HG03354 (cell line): ENCODE measurements at regions not wholly inside any gene's neighbourhood (a gene's known extent, or its start where the extent isn't known, plus 50 kb on each side); places are given as distances from the start of the nearest gene placed in this dataset.

ENCODE experiments used
- ATAC-seq: cut with Tn5 transposase; IDR thresholded peaks from one replicate; pipeline ENCODE4 v1.9.1; 2021; ENCODE audit warnings: mild to moderate bottlenecking; ENCODE audit not compliant: unreplicated experiment, poor library complexity, severe bottlenecking

- ATAC-seq, result no peak
Observed at GRCh38 chr2:235378944-235379343, 114.9 kb upstream of the AGAP1 start.

DNA sequence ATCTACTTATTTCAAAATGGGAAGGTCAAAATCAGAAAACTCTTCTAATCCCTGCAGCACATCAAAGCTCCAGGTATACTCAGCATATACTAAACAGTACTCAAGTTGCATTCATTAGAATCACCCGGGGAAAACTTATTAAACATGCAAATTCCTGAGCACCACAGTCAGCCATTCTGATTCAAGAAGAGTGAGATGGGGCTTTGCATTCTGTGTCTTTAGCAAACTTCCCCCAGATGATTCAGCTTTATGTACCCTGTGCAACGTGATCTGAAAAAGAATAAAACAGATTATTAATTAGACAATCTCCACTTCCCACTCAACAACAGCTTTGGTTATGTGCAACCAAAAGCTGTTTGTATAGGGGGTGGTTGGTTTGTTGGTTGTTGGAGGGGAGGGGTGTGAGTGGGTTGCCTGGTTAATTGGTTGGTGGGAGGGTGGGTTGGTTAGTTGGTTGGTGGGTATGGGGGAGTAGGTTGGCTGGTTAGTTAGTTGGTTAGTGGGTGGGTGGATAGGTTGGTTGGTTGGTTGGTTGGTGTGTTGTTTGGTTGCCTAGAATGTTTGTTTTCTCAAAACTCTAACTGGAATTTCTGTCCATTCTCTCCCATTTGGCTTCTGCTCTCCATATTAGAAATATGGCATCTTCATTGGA lies 112.5 kb upstream of the AGAP1 start:
- ATAC-seq, result no peak

GRCh38 chr2:235382179-235382578 lies 111.7 kb upstream of the AGAP1 start:
- no peak for ATAC-seq

GRCh38 chr2:235382601-235383000 lies 111.2 kb upstream of the AGAP1 start:
- ATAC-seq, result no peak

DNA sequence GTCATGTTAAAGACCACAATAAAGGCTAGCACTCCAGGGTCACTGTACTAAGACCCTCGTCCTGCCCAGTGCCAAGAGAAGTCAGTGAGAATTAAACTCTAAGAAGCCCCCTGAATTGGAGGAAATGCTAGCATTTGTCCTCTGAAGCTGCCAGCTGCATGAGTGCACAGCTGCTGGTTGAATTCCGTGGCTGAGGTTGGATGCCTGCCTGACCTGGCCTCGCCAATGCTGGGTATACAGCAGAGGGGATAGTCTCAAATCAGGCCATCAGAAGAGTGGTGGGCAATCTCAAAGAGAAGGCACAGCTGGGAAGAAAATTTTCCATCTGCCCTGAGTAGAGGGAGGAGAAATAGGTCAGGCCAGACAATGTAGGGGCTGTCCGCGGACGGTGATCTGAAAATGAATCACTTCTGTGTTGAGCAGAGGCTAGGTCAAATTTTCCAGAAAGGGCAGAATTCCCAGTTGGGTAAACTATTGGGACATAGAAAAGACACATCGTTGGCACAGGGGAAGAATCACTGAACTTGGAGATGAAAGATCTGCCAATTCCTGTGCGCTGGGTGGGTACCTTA lies 110.5 kb upstream of the AGAP1 start:
- no peak for ATAC-seq

DNA sequence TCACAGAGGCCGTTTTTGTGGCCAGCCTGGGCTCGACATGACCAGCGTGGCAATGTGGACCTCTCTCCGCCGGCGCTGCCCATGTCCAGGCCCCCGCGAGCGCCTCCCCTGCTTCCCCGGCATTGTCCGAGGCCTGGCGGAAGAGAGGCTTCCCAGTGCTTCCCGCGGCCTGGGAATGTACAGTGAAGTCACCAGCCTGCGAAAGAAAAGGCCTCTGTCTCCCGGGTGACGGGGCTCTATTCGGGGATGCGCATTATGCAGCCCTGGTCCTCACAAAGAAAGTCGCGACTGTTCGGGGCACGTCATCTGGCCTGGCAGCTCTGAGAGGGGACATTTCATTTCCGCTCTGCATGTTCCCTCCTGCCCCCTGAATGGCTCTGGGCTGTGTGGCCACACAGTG lies 109.2 kb upstream of the AGAP1 start:
- no peak for ATAC-seq

DNA sequence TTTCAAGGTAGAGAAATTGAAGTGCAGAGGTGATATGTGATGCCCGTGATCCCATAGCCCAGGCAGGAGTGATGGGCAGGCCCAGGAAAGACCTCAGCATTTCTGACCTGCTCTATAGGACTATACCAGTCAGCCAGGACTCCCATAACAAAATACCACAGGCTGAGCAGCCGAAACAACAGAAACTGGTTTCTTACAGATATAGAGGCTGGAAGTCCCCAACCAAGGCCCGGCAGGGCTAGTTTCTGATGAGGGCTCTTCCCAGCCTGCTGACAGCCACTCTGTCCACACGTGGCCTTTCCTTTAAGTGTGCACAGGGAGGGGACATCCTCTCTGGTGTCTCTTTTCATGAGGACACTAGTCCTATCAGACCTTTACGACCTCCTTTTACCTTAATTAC lies 104.2 kb upstream of the AGAP1 start:
- ATAC-seq, result no peak

- peak; percentile 93 for ATAC-seq
Observed at GRCh38 chr2:235390108-235390815, 103.6 kb upstream of the AGAP1 start.

DNA sequence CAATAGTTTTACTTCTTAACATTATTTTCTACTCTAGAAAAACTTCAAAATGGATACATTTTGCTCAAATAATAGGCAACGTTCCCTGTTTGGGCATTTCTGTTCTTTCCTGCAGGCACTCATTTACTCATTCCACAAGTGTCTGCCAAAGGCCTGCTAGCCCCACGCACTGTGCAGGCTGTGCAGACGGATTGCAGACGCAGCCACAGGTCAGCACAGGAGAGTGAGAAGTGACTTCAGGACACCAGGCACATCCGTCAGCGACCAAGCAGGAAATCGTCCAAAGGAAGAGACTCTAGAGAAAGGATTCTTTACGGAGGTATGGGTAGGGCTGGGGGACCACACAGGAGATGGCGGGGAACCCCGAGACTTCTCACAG lies 103.0 kb upstream of the AGAP1 start:
- peak; percentile 6 for ATAC-seq

DNA sequence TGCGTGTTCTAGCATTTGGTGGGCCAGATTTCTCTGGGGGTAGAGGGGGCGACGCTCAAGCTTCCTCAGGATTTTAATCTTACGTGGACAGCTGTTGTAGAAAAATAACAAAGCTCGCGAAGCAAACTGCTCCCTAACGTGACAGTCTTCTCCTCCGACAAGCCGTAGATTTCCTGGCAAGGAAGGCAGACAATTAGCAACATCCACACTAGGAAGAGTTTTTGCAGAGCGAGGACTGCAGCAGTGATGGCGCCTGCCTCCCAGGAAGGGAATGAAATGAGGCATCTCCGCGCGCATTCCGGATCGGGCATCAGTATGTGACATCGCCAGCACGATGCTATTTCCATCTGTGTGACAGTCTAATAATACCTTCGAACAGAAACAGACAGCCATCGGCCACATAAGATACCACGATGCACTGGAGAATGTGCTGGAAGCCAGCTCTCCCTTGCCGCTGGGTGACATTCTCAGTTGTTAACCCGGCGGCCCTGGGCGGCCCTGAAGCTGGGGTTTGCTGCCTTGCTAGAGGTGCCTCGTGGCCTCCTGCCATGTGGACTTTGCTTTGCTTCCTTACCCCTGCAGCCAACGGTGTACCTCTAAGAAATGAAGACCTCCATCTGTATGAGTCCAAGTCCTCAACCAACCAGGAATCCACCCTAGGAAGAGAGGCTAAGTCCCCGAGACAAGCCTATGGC lies 101.8 kb upstream of the AGAP1 start:
- no peak for ATAC-seq

DNA sequence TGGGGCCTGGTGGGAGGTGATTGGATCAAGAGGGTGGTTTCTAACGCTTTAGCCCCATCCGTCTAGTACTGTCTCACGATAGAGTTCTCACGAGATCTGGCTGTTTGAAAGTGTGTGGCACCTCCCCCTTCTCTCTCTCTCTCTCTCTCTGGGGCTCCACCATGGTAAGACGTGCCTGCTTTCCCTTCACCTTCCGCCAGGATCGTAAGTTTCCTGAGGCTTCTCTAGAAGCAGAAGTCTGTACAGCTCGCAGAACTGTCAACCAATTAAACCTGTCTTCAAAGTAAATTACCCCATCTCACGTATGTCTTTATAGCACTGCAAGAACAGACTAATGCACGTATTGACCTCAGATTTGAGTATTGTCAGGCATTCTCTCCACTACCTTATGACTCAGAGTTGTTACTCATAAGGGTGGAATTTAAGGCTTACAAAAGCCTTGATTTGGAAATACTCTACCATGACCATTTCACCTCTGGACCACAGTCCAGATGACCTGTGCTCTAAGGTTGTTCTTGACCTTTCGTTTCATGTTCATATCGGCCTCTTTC lies 99.5 kb upstream of the AGAP1 start:
- no peak for ATAC-seq

DNA sequence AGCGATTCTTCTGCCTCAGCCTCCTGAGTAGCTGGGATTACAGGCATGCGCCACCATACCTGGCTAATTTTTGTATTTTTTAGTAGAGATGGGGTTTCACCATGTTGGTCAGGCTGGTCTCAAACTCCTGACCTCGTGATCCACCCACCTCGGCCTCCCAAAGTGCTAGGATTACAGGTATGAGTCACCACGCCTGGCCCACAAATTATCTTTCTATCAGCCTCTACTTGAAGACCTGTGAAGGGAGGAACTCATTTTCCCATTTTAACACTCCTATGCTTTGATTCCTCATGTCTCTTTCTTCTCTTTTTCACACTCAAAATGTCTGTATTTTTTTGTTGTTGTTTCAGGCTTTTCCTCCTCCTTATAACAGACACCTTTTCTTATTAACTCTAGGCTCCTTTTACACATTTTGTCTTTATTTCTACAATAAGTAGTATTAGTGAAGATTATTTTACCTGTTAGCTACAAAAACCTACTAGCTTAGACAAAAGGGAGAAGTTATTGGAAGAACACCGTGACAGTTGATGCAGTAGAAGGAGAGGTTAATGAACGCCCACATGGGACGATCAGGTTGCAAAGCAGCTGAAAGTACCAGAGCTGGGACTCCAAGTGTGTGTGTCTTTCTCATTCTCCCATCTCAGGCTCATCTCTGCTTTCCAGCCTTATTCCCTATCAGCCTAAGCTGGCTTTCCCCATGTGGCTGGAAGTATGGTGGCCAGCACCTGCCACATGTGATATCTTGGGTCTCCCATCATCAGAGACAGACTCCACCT lies 97.6 kb upstream of the AGAP1 start:
- ATAC-seq, result no peak

DNA sequence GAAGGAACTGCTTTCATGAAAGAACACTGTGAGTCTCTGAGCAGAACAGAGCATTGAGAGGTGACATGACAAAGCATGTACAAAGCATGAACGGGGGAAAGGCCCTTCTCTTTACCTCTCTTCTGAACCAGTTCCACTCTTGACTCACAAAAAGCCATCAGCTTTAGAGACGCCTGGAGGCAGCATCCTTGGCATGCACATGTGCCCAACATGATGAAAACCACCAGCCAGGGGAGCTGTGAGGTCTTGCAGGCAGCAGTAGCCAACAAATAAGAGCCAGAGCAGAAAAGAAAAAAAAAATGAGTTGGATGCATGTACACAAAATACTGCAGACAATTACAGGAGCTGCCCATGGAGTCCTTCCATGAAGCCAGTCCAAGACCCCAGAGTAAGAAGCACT lies 95.5 kb upstream of the AGAP1 start:
- no peak for ATAC-seq

DNA sequence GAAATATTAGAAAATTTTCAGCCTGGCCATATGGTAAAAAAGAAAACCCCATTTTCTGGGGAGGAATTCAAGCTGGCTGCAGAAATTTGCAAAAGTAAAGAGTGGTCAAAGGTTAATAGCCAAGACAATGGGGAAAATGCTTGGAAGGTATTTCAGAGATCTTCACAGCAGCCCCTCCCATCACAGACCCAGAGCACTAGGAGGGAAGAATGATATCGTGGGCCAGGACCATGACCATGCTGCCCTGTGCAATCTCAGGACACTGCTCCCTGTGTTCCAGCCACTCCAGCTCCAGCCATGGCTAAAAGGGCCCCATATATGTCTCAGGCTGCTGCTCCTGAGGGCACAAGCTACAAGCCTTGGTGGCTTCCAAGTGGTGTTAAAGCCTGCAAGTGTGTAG lies 93.9 kb upstream of the AGAP1 start:
- no peak for ATAC-seq

DNA sequence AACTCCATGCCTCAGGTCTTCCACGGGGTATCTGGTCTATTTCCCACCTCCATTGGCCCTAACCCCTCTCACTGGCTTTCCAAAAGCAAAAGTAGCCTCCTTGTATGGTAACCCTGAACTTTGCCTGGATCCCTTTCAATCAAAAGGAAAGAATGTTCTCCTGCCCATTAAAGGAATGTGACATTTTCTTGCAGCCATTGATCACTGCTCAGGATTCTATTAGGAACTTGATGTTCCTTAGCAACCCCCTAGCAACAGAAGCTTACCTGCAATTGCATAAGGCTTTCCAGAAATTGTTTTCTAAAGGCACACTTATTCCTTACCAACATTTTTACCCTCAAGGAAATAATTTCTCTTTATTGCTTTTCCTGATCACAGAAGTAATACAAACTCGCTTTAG lies 91.4 kb upstream of the AGAP1 start:
- no peak for ATAC-seq

DNA sequence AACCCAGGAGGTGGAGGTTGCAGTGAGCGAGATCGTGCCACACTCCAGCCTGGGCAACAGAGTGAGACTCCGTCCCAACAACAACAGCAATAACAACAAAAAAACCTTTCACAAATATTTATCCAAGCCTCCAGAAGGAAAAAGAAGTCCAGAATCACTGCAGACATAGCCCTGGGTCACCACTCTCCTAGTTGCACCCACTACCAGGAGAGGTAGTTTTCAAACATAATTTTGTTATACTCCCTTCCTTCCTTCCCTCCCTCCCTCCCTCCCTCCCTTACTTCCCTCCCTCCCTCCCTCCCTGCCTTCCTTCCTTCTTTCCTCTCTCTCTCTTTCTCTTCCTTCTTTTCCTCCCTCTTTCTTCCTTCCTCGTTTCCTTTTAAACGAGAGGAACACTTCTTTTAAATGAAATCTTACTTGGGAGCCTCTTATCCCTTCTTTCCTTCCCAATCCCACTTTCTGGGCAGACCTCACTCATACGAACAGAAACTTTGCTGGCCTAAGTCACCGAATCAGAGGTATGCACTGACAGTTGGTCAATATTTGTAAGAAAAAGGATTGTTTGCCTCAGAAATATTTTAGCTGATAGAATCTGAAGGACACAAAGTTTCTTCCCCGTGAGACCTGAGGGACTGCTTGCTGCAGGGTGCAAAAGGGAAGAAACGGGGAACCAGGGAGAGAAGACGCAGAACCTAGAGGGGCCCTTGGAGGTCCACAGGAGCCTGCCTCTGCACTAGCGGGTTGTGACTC lies 88.1 kb upstream of the AGAP1 start:
- no peak for ATAC-seq

DNA sequence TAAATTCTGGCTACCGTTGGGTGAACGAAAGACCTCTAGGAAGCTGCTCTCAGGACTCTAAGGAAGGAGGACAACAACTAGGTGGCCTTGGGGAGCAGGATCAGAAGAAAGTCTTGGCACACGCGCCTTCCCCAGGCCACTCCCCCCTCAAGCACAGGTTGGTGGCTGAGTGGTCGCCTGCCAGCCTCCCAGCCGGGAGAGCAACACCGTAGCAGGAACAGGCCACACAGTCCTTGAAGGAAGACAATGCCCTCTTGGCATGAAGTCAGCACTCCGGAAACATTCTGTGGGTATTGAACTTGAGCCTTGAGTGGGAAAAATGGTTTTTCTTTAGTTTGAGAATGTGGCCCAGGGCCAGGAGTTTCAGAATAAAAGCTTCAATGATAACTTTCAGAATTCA lies 87.4 kb upstream of the AGAP1 start:
- no peak for ATAC-seq

GRCh38 chr2:235411905-235412485 lies 81.8 kb upstream of the AGAP1 start:
- no peak for ATAC-seq

- ATAC-seq, result no peak
Observed at GRCh38 chr2:235413064-235413463, 80.8 kb upstream of the AGAP1 start.
